Occipital lobe (tissue), 1 donor: ENCODE measurements at regions not wholly inside any gene's neighbourhood (a gene's known extent, or its start where the extent isn't known, plus 50 kb on each side); places are given as distances from the start of the nearest gene placed in this dataset.

Experiments
- DNase-seq: peaks from one replicate; lab custom pipeline; 2025; lab: John Stamatoyannopoulos, UW

DNA sequence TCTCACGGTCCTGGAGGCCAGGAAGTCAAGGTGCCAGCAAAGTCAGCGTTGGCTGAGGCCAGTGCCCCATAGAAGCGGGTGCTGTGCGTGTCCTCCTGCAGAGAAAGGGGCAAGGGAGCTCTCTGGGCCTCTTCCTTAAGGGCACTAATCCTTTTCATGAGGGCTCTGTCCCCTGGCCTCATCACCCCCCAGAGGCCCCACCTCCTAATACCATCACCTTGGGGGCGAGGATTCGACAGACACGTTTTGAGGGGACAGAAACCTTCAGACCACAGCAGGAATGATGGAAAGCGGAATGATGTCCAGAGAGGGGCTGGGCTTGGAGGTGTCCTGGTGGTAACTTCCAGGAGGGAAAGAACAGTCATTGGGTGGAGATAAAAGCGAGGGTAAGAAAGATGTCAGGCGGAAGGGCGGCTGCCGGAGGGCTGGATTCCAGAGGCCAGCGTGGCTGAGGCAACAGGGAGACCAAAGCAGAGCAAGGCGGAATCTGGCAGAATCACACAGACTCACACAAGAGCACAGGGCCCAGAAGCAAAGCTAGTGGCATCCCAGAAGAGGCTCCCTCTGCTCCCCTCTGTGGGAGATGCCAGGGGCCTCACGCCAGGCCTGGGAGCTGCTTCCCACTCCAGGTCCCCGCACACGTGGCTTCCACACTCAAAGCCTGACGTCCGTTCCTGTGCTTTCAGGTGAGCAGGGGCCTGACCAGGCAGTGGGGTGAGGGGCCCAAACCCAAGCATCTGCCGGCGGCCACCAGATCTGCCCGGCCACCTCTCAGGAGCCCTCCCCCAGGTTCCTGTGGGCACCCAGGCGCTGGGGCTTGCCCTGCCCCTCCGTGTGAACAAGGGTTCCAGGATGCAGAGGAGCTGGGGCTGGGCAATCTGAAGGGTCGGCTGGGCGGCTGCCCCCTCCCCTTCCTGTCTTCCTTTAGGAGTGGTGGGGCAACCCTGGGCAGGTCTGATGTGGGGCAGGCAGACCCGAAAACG is 784.5 kb downstream of the BRD1 start:
- no peak for DNase-seq

DNA sequence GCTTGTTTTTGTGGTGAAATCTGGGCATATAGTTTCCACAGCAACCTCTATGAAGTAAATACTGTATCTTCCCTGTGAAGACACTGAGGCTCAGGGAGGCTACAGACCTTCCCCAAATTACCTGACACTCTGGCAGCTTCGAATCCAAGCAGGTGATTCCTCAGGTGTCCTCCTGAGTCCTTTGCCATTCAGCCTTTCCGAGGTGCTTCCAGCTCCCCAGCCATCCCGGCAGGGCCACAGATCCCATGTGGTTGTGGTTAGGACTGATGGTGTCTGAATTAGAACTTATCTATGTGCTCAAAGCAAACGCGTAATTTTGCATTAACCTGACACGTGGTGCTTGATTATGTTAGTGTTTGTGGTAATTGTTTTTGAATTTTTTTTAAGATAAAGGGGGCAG is 785.6 kb downstream of the BRD1 start:
- no peak for DNase-seq

DNA sequence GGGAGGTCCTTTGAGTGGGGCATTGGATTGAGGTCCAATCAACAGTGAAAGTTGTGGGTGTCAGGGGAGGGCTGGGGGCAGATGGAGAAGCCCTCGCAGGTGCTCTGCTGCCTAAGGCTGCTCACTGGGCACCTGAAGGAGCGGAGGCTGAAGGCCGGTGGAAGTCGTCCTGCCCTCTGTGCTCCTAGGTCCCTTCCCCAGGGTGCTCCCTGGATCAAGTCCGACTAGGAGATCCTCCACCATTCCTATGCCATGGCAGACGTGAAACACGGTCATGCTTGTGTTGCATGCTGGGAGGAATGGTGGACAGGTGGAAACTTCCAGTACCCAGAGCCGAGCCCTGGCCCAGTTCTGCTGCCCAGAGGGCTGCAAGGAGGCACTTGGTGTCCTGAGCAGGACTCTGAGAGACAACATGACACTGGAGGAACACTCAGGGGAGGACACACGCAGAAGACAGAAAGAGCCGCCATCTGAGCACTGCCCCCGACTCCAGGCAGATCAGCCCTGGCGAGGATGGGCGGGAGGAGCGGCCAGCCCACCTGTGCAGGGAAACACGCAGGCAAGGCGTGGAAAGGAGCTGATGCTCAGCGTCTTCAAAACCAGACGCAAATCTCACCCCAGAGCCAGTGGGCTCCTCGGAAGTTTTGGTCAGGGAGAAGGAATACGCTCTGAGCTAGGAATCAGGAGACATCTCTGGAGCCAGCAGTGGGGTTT is 786.8 kb downstream of the BRD1 start:
- no peak for DNase-seq

DNA sequence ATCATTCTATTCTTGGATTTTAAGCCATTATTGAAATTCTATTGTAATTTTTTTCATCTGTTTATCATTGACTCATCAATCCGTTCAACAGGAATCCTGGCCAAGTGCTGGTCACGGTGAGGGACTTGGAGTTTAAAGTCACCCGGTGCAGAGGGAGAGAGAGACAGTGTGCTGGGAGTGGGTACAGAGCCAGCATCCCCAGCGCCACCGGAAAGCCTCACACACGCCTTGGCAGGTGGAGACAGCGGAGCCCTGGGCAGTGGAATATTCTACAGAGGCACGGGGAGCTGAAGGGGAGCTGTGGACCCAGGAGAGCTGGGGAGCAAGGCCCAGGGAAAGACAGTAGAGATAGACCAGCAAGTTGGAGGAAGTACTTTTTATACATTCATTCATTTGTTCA is 787.6 kb downstream of the BRD1 start:
- no peak for DNase-seq

DNA sequence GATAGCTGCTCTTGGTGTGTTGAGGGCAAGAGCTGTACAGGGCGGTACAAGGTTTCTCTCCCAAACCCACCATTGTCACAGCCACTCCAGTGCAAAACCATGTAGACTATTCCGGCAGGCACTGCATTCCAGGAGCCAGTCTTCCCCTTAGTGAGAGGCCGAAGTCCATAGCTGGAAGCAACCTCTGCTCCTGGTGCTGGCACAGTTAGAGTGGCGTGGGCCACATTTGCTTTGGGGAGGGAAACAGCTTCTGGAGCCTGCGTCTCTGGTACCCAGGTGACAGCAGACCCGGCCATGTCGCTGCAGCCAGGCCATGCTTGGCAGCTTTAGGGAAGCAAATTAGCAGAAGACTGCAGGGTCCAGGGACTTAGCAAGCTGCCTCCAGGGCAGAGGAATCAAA is 788.0 kb downstream of the BRD1 start:
- DNase-seq, result no peak

DNA sequence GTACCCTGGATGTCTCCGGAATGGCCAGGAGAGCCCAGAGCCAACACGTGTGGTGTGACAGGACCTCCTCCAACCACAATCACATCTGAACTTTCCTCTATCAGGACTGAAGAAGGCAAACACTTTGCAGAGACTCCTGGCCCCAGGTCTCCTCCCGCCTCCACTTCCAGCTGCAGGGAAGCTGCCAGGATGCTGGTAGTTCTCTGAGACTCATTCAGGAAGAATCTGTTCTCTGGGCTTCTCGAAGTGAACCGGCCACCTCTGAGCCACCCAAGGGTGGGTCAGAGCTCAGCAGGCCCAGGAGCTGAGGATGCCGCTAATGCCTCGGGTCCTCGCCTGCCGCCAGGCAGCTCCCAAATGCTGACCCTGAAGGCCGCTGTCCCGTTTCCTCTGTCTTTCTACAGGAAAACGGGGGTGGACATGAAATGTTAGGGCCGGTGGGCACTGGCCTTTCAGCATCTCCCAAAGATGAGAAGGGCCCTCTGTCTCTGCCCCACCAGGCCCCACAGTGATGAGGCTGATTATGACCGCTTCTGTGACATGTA is 789.9 kb downstream of the BRD1 start:
- DNase-seq, result no peak

DNA sequence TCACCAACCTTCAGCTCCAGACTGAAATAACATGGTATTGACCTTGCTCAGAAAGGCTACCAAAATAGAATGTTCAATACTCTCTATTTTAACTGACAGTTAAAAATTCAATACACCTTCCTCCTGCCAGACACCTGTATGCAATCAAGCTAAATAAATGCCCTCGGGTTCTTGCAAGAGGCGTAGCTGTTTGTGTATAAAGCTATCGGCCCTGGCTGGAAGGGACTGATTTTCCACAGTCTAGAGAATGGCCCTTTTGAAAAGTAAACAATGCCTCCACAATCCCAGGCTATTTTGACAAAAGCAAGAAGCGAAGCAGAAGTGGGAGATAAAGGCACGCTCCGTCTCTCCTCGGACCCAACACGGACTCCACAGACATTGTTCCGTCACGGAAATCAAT is 791.2 kb downstream of the BRD1 start:
- DNase-seq, result no peak

DNA sequence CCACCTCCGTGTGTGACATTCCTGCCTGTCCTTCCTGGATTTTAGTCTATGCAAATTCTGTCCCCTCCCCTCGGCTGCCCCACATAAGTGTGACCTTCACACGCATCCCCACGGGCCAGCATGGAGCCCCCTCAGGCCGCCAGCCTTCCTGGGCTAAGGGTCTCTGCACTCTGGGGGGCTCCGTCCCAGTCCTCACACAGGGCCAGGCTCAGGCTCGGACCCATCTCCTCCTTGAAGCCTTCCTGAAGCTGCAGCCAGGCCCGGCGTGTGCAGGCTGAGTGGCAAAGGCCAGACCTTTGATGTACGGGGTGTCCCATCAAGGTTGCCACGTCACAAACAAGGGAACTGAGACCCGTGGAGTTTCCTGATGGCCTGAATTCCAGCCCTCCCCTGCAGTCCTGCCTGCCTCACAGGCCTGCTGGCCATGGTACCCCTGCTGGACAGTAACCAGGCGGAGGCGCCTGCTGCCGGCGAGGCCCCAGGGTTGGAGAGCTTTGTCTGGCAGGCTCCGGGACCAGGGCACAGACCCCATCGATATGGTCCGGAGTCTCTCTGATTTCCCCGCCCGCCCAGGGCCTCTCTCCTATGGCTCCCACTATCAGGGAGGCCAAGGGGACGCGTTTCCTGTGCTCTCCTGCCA is 791.7 kb downstream of the BRD1 start:
- no peak for DNase-seq

GRCh38 chr22:49034836-49035817 is 792.5 kb downstream of the BRD1 start:
- DNase-seq, result no peak

DNA sequence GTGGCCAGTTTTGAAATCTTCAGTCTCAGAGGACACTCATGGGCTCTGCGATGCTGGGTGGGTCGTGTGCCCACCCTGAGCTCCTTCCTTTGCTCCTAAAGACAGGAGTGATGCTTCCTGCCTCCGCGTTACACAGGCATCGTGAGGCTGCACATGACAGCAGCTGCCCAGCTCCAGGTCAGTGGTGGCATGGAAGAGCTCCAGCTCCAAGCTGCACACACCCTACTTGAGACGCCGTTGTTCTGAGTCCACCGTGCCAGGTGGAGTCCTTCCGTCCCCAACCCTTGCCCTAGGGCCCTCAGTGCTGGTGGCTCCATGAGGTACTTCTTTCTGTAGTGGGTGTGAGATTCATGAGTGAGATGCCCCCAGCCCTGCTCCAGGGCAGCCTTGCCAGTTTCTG is 794.1 kb downstream of the BRD1 start:
- DNase-seq, result no peak

DNA sequence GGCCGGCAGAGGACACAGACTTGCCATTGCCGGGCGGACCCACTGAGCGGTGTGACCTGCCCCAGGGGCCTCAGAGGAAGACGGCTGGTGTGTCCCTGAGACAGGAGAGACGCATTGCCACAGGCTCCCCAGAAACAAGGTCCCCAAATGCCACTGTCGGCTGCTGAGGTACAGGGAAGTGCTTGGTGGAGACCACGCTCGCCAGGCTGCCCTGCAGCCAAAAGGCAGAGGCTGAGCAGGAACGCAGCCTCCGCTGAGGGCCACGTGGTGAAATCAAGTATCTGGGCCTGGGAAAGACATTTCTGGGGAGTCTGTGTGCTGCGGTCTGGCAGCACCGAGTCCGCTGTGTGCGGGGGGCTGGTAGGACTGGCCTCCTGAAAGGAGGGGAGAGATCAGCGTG is 794.9 kb downstream of the BRD1 start:
- no peak for DNase-seq

DNA sequence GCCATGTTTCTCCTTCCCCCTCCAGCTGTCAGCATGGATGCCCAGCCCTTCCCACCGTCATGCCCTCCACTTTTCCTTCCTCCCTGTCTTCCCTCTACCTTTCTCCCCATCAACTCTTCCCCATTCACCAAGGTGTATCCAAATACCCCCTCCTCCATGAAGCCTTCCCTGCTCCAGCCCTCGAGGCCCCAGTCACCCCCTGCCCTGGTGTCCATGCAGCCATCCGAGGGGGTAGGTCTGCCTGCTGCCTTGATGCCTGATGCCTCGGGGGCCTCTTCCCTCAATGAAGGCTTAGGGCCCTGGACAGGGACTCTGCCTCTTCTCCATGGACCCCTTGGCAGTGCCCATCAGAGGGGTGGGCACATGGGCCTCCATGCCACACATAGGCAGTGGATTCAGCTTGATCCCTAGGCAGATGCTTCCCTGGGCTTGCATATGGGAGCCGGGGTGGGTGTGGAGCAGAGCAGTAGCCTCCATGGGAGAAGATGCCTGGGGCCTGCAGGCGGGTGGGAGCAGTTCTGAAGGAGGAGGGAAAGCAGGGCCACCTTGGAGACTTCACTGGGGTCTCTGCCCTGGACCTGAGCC is 795.8 kb downstream of the BRD1 start:
- no peak for DNase-seq

DNA sequence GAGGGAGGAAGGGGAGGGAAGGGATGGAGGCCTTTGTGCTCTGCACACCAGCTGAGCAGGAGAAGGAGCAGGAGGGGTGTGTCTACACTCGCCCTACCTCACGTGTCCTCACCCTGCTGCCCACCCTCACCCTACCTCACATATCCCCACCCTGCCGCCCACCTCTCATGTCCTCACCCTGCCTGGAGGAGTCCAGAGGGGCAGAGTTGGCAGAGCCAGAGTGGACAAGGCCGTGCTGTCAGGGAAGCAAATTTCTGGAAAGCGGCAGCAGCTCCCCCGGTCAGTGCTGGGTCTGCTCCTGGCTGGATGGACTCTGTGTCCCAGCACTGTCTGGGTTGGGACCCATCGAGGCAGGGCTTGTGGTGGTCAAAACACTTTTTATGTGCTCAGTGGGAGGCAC is 799.6 kb downstream of the BRD1 start:
- no peak for DNase-seq

DNA sequence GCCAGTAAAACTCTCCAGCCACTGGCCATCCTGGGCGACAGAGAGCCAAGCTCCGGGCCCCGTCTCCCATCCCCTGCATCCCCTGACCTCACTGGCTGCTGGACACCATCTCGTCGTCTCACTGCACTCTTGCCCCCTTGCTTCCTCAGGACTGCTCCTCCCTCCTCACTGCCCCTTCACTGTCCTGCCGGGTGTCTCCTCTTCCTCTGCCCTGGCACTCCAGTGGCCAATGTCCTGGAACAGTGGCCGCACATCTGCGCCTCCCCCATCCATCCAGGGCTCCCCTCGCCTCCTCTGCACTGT is 800.4 kb downstream of the BRD1 start:
- no peak for DNase-seq

DNA sequence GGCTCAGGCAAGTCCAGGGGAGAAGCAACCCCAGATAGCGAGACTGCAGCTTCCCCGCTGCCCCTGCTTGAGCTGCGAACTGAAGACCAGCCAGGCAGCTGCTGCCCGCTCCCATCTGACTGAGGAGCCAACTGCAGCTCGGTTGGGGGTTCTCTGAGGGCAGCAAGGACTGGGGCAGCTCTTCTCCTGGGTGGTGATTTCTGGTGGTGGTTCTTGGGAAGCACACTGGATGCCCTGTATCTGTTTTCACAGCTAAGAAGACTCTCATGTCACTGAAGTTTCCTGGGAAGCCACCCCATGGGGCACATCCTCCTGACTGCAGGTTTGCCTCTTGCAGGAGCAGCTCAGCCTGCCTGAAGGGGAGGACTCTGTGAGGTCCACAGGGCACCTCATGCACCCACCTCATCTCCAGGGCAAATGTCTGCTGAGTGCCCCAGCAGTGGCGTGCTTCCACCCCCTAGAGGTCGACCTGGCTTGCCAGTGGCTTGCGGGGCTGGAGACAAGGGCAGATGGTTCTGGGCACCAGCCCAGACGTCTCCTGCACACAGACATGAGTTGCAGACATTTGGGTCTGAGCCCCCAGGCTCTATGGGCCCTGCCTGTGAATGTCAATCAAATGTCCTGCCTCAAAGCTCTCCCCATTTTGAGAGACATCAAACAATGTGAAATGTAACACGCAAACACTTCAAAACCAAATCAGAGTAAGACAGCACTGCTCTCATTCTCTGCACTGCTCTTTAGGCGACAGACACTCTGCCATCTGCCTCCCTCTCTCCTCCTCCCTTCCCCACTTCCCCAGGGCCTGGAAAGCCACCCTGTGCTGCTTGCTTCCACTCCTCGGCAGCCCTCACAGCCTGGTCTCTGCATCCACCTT is 800.9 kb downstream of the BRD1 start:
- DNase-seq, result no peak

- no peak for DNase-seq
Measured at GRCh38 chr22:49025791-49026493, 801.7 kb downstream of the BRD1 start.

GRCh38 chr22:49024775-49025440 is 802.8 kb downstream of the BRD1 start:
- DNase-seq, result no peak
